BE2C (cell line): ENCODE measurements at regions not wholly inside any gene's neighbourhood (a gene's known extent, or its start where the extent isn't known, plus 50 kb on each side); places are given as distances from the start of the nearest gene placed in this dataset.

Experiments used
- DNase-seq: peaks from one replicate; pipeline ENCODE4 v3.0.0-alpha.2; 2020
- H3K27me3 ChIP-seq: fragments of 250-450 bp; sonication (Bioruptor Pico); 2 replicates; pipeline ENCODE4 v1.5.1; 2020; ENCODE audit warnings: mild to moderate bottlenecking
- H3K36me3 ChIP-seq: fragments of 250-450 bp; sonication (Bioruptor Pico); 2 replicates; pipeline ENCODE4 v1.5.1; 2020; ENCODE audit warnings: mild to moderate bottlenecking
- H3K4me1 ChIP-seq: fragments of 250-450 bp; sonication (Bioruptor Pico); 2 replicates; pipeline ENCODE4 v1.5.1; 2020
- H3K4me3 ChIP-seq: 2 replicates; pipeline ENCODE4 v1.5.1; 2011; ENCODE audit warnings: low read depth, low read length
- H3K9me3 ChIP-seq: fragments of 250-450 bp; sonication (Bioruptor Pico); 2 replicates; pipeline ENCODE4 v1.5.1; 2020
- TF ChIP-seq, protein P1 (sequence below): IDR thresholded peaks from 2 replicates; pipeline ENCODE4 v1.5.1; 2012; ENCODE audit warnings: mild to moderate bottlenecking, low read depth, low read length

- TF ChIP-seq, protein P1, sequence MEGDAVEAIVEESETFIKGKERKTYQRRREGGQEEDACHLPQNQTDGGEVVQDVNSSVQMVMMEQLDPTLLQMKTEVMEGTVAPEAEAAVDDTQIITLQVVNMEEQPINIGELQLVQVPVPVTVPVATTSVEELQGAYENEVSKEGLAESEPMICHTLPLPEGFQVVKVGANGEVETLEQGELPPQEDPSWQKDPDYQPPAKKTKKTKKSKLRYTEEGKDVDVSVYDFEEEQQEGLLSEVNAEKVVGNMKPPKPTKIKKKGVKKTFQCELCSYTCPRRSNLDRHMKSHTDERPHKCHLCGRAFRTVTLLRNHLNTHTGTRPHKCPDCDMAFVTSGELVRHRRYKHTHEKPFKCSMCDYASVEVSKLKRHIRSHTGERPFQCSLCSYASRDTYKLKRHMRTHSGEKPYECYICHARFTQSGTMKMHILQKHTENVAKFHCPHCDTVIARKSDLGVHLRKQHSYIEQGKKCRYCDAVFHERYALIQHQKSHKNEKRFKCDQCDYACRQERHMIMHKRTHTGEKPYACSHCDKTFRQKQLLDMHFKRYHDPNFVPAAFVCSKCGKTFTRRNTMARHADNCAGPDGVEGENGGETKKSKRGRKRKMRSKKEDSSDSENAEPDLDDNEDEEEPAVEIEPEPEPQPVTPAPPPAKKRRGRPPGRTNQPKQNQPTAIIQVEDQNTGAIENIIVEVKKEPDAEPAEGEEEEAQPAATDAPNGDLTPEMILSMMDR = no peak
- Histone ChIP-seq H3K36me3 (no peaks in the 10 kb centered on the region), H3K4me1 (no peaks in the 10 kb centered on the region), H3K9me3 (no peaks in the 10 kb centered on the region), H3K4me3 (no peak overlapping the region), H3K27me3 (no peaks in the 10 kb centered on the region)
- DNase-seq = no peak
Observed at GRCh38 chr2:144931480-144931879, 411.6 kb upstream of the ZEB2 start.

DNA sequence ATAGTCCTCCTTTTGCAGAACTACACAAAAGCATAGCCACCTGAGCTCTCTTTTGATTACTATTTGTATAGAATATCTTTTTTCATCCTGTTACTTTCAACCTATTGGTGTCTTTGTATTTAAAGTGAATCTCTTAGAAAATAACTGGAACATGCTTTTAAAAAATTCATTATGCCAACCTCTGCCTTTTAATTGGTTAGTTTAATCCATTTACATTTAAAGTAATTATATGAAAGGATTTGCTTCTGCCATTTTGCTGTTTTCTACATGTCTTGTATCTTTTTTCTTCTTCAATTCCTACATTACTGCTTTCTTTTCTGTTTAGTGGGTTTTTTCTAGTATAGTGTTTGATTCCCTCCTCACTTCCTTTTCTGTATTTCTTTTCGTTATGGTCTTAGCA lies 407.5 kb upstream of the ZEB2 start:
- TF ChIP-seq, protein P1 = no peak

DNA sequence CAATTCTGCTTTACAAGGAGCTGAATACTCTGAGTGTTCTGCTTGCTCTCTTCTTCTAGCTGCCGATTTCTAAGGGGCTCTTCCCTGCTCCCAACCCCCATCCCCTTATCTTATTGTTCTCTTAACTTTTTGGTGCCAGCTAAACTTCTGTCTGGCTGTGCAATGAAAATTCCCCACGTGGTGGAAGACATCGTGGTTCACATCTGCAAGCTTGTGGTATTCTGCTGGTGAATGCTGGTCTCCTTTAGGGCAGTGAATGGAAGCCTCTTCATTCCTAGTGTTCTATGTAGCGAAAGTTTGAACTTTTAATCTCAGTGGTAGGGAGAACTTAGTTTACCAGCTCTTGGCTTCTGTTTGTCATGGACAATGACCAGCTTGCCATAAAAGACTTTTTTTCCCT lies 406.0 kb upstream of the ZEB2 start:
- no peak for DNase-seq
- TF ChIP-seq, protein P1 = no peak
- Histone ChIP-seq H3K4me3 (no peak overlapping the region), H3K4me1 (no peaks in the 10 kb centered on the region), H3K9me3 (no peaks in the 10 kb centered on the region), H3K36me3 (no peaks in the 10 kb centered on the region), H3K27me3 (no peaks in the 10 kb centered on the region)

More for the DNA sequence above, 407.5 kb upstream of the ZEB2 start:
- no peaks in the 10 kb centered on the region for H3K9me3 ChIP-seq
- no peaks in the 10 kb centered on the region for H3K36me3 ChIP-seq
- H3K4me3 ChIP-seq = no peak overlapping the region
- no peaks in the 10 kb centered on the region for H3K4me1 ChIP-seq
- no peak for DNase-seq
- H3K27me3 ChIP-seq = no peaks in the 10 kb centered on the region

DNA sequence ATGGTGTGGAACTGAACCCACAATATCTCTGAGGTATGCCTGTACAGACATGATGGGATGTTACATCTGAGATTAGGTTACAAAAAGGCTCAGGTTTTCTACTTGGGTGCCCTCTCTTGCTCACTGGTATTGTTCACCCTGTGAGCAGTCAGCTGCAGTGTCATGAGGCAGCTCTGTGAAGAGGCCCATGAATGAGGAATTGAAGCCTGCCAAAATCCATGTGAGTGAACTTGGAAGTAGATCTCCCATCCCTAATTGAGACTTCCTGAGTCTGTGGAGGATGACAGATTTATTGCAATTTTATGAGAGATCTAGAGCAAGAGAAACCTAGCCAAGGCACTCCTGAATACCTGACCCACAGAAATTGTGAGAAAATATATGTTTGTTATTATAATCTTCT lies 404.9 kb upstream of the ZEB2 start:
- no peak overlapping the region for H3K4me3 ChIP-seq
- TF ChIP-seq, protein P1 = no peak
- no peaks in the 10 kb centered on the region for H3K36me3 ChIP-seq
- DNase-seq = no peak
- no peaks in the 10 kb centered on the region for H3K9me3 ChIP-seq
- H3K27me3 ChIP-seq = no peaks in the 10 kb centered on the region
- H3K4me1 ChIP-seq = no peaks in the 10 kb centered on the region

GRCh38 chr2:144922519-144922918 lies 402.6 kb upstream of the ZEB2 start:
- H3K9me3 ChIP-seq = no peaks in the 10 kb centered on the region
- no peak for DNase-seq
- no peaks in the 10 kb centered on the region for H3K36me3 ChIP-seq
- no peaks in the 10 kb centered on the region for H3K27me3 ChIP-seq
- no peak overlapping the region for H3K4me3 ChIP-seq
- H3K4me1 ChIP-seq = no peaks in the 10 kb centered on the region
- TF ChIP-seq, protein P1 = no peak

DNA sequence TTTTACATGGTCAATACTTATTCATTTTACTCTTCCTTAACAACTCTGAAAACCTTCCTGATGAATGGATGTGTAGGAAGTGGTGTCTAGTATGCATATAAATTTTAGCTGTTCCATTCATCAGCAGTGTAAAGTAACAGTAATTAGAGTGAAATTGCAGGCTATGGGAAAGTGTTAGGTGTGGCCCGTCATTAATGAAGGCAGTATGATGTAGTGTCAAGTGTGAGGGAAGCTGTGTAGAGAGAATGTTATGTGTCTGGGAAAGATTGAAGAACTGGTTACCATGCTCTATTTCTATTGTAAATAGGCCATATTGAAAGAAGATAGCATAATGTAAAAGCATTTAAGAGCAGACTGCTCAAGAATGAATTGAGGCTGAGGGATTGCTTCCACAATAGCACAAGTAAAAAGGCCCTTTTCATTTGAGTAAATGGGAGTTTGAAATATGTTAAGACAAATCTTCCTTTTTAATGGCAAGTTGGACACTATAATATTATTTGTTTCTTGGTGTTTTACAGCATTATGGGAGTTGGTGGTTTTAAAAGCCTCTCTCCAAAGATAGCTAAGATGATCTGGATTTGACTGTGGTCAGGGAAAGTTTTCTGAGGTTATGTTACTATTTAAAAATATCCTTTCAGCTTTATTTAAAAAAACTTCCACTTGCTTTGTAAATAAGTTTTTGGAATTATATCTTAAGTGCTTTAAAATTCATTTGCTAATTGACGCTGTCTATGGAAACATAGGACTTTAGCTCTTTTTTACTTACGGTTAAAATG lies 401.0 kb upstream of the ZEB2 start:
- DNase-seq = no peak
- H3K36me3 ChIP-seq = no peaks in the 10 kb centered on the region

More for the DNA sequence above, 401.0 kb upstream of the ZEB2 start:
- H3K4me1 ChIP-seq = no peaks in the 10 kb centered on the region
- no peaks in the 10 kb centered on the region for H3K9me3 ChIP-seq
- H3K27me3 ChIP-seq = no peaks in the 10 kb centered on the region
- no peak overlapping the region for H3K4me3 ChIP-seq
- TF ChIP-seq, protein P1 = no peak
